ENCODE measurements at regions not wholly inside any gene's neighbourhood (a gene's known extent, or its start where the extent isn't known, plus 50 kb on each side); places are given as distances from the start of the nearest gene placed in this dataset.
"Not testable (repeated sequence)": the region's sequence is repeated elsewhere in the genome, so short reads cannot be mapped to it uniquely, and the experiment has no call there.

DNA sequence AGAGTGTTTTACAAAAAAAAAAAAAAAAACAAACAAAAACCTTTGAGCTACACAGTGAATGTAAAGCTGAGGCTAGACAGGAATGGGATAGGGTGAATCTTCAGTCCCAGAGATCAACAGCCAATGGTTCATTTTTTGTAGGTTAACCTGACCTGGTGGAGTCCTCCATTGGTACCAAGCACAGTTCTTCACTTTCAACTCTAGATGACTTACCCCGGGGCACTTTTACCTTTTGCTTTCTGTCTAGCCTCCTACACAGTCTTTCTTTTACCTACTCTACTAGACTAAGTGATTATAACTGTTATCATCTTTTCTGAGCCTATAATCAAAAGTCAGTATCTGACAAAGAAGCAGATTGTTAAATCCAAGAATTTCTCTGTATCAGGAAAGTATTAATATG is 50.9 kb downstream of the ANXA2R start:
- no peak for DNase-seq (ENCODE audit: low read depth)
- no peak overlapping the region for H3K4me3 ChIP-seq (ENCODE audit: low read depth, low read length)

- no peak for DNase-seq (ENCODE audit: low read depth)
- H3K4me3 ChIP-seq (ENCODE audit: low read depth, low read length), result no peak overlapping the region
Measured at GRCh38 chr5:42988568-42988967, 51.6 kb downstream of the ANXA2R start.

DNA sequence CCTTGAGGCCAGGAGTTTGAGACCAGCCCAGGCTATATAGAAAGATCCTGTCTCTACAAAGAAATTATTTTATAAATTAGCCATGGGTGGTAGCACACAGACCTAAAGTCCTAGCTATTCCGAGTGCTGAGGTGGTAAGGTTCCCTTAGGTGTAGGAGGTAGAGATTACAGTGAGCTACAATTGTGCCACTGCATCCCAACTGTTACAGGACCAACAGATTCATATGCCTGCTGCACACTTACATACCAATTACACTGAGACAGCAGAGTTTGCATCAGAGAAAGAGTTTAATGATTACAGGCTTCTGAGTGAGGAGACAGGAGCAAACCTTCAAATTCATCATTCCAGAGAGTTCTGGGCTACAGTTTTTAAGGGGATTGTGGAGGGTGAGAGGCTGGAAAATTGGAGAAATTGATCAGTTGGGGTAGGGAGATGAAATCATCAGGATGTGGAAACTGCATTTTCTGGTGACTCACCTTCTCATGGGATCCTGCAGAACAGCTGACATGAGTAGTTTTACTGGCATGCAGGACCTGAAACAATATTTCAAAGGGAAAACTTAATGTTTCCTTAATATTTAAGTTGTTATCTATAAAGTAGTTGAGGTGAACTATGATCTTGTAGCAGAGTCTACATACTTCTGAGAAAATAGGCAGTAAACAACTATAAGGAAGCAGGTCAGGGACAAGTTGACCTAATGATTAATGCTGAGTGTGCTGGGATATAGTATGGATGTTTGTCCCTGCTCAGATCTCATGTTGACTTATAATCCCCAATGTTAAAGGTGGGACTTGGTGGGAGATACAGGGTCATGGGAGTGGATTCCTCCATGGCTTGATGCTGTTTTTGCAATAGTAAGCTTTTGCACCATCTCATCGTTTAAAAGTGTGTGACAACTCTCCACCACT is 54.7 kb downstream of the ANXA2R start:
- no peak overlapping the region for H3K4me3 ChIP-seq (ENCODE audit: low read depth, low read length)
- DNase-seq (ENCODE audit: low read depth), result peak; percentile 66

DNA sequence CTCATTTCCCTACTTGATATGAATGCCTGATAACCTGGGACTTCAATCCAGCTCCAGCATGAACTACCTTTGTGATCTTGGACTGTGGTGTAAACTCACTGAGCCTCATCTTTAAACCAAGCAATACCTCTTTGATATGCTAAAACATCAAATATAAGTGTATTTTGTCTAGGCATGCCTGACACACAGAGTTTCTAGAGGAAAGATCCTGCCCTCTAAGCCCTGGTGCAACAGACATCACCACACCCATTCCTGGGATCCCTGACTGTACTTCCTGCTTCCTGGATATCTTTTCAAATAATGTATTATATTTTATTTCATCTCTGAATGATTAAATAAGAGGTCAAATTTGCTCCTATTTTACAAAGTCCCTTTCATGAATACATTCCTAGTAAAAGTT is 55.8 kb downstream of the ANXA2R start:
- no peak overlapping the region for H3K4me3 ChIP-seq (ENCODE audit: low read depth, low read length)
- DNase-seq (ENCODE audit: low read depth), result no peak

DNA sequence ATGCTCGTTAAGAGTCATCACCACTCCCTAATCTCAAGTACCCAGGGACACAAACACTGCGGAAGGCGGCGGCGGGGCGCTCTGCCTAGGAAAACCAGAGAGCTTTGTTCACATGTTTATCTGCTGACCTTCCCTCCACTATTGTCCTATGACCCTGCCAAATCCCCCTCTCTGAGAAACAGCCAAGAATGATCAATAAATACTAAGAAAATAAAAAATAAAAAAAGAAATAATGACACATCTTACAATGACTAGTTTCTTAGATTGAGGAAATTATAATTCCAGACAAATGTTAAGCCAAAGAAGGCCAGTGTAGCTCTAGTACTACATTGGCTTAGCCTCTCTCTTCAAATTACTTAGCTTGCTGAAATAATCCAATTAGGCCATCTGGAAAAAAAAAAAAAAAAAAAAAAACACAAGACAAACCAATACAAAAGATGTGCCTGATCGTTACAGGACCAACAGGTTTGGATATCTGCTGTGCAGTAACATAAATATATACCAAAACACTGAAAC is 58.0 kb downstream of the ANXA2R start:
- no peak for DNase-seq (ENCODE audit: low read depth)

GRCh38 chr5:42981417-42982106 is 58.6 kb downstream of the ANXA2R start:
- DNase-seq (ENCODE audit: low read depth); H3K4me3 ChIP-seq (ENCODE audit: low read depth, low read length): not testable (repeated sequence)

More for the DNA sequence above, 58.0 kb downstream of the ANXA2R start:
- H3K4me3 ChIP-seq (ENCODE audit: low read depth, low read length), result no peak overlapping the region

DNA sequence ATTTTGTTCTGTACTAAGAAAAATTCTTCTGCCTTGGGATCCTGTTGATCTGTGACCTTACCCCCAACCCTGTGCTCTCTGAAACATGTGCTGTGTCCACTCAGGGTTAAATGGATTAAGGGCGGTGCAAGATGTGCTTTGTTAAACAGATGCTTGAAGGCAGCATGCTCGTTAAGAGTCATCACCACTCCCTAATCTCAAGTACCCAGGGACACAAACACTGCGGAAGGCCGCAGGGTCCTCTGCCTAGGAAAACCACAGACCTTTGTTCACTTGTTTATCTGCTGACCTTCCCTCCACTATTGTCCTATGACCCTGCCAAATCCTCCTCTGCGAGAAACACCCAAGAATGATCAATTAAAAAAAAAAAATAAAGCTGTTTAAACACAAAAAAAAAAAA is 59.1 kb downstream of the ANXA2R start:
- not testable (repeated sequence) for DNase-seq (ENCODE audit: low read depth); H3K4me3 ChIP-seq (ENCODE audit: low read depth, low read length)

- not testable (repeated sequence) for H3K4me3 ChIP-seq (ENCODE audit: low read depth, low read length); DNase-seq (ENCODE audit: low read depth)
Measured at GRCh38 chr5:42980391-42980790, 59.7 kb downstream of the ANXA2R start.

- H3K4me3 ChIP-seq (ENCODE audit: low read depth, low read length); DNase-seq (ENCODE audit: low read depth): not testable (repeated sequence)
Measured at GRCh38 chr5:42979242-42979641, 60.9 kb downstream of the ANXA2R start.

- H3K4me3 ChIP-seq (ENCODE audit: low read depth, low read length), result no peak overlapping the region
- no peak for DNase-seq (ENCODE audit: low read depth)
Measured at GRCh38 chr5:42974536-42974935, 65.6 kb downstream of the ANXA2R start.

GRCh38 chr5:42970636-42971559 is 69.2 kb downstream of the ANXA2R start:
- DNase-seq (ENCODE audit: low read depth), result no peak
- no peak overlapping the region for H3K4me3 ChIP-seq (ENCODE audit: low read depth, low read length)

DNA sequence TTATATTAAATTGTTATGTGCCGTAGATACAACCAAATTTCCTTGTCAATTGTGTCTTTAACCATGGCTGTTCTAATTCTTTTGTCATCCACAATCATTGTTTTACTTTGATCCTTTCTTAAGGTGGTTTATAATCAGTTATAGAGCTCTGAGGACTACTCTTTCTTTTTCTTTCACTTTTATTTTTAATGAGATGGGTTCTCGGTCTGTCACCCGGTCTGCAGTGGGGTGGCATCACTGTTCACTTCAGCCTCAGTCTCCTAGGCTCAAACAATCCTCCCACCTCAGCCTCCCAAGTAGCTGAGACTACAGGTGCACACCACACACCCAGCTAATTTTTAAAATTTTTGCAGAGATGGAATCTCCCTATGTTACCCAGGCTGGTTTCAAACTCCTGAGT is 74.2 kb downstream of the ANXA2R start:
- no peak overlapping the region for H3K4me3 ChIP-seq (ENCODE audit: low read depth, low read length)
- no peak for DNase-seq (ENCODE audit: low read depth)

DNA sequence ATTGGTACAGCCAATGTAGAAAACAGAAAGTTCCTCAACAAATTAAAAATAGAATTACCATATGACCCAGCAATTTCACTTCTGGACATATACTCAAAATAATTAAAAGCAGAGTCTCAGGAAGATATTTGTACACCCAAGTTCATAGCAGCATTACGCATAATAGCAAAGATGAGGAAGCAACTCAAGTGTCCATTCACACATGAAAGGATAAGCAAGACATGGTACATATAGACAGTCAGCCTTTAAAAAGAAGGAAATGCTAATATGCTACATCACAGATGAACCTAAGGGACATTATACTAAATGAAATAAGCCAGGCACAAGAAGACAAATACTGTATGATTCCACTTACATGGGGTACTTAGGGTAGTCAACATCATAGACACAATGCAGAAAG is 76.7 kb downstream of the ANXA2R start:
- no peak overlapping the region for H3K4me3 ChIP-seq (ENCODE audit: low read depth, low read length)
- DNase-seq (ENCODE audit: low read depth), result no peak

DNA sequence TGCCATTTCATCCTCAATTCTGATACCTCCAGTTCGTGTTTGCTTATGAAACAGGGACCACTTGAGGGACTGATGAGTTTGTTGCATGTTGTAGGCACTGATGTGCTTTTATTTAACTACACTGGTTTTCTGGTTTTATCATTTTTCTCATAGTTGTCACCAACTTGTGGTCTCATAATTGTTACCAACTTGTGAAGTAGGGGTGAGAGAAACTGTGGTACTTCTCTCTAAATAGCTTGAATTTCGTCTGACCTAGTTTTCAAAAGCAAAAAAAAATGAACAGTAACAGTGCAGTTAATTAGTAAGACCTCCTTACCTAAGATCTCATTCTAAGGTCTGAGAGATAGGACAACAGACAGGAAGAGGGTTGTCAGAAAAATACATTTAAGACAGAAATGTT is 78.0 kb downstream of the ANXA2R start:
- DNase-seq (ENCODE audit: low read depth), result no peak

DNA sequence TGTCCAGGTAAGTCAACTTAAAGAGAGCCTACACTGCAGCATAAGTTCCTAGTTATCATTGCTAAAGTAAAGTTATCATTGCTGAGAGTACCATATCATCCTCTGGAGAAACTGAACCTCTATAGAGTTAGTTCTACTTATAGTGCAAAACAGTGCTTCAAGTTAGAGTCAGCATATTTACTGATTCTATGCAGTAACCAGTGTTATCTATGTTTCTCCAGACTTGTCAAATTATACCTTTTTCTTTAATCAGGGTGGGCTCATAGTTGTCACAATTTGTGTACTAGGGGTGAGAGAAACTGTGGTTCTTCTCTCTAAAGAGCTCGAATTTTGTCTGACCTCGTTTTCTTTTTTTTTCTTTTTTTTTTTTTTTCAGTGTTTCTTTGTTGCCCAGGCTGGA is 79.6 kb downstream of the ANXA2R start:
- H3K4me3 ChIP-seq (ENCODE audit: low read depth, low read length), result no peak overlapping the region
- no peak for DNase-seq (ENCODE audit: low read depth)

More for the DNA sequence above, 78.0 kb downstream of the ANXA2R start:
- H3K4me3 ChIP-seq (ENCODE audit: low read depth, low read length), result no peak overlapping the region

- DNase-seq (ENCODE audit: low read depth), result no peak
Measured at GRCh38 chr5:42956551-42956950, 83.6 kb downstream of the ANXA2R start.

DNA sequence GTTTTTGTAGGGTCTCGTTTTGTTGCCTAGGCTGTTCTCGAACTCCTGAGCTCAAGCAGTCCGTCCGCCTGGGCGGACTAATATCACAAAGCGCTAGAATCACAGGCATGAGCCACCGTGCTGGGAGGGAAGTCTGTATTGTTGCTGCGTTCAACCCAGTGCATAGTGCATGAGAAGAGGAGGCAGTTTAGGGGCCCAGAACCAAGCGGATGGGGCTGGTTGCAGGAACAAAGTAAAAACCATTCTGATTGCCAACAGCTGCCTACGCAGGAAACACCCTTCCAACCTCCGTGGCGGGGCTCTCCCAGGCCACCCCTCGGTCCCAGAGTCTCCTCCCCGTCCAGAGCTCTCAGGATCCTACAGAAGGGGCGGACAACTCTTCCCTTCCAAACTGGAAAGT is 87.1 kb downstream of the ANXA2R start:
- no peak for DNase-seq (ENCODE audit: low read depth)
- peak overlapping the region; percentile 58 for H3K4me3 ChIP-seq (ENCODE audit: low read depth, low read length)

More at GRCh38 chr5:42956551-42956950, 83.6 kb downstream of the ANXA2R start:
- H3K4me3 ChIP-seq (ENCODE audit: low read depth, low read length), result no peak overlapping the region

DNA sequence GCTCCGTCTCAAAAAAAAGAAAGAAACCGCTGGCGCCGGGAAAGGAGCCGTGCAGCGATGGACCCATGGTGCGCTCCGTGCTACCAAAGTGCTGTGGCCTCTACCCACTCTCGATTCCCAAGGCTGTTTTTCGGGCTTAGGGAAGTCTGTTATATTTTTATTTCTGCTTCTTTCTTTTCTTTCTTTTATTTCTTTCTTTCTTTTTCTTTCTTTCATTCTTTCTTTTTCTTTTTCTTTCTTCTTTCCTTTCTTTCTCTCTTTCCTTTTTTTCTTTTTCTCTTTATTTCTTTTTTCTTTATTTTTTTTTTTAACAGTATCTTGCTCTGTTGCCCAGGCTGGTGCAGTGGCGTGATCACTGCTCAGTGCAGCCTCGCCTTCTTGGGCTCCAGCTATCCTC is 87.5 kb downstream of the ANXA2R start:
- no peak for DNase-seq (ENCODE audit: low read depth)
- H3K4me3 ChIP-seq (ENCODE audit: low read depth, low read length), result peak overlapping the region; percentile 58

GRCh38 chr5:42951293-42951840 is 88.8 kb downstream of the ANXA2R start:
- peak overlapping the region; percentile 58 for H3K4me3 ChIP-seq (ENCODE audit: low read depth, low read length)
- DNase-seq (ENCODE audit: low read depth), result no peak

All from skeletal muscle cell (primary cell).